Esophagus squamous epithelium (tissue), 5 donors: ENCODE measurements at regions not wholly inside any gene's neighbourhood (a gene's known extent, or its start where the extent isn't known, plus 50 kb on each side); places are given as distances from the start of the nearest gene placed in this dataset.

Experiments
- DNase-seq: peaks from one replicate; lab custom pipeline; 2025; lab: John Stamatoyannopoulos, UW
- H3K27ac ChIP-seq, 4 donors: fragments of 200-600 bp; sonication (generic); one replicate each; pipeline ENCODE4 v1.5.1; 2016 to 2019; ENCODE audit warnings: mild to moderate bottlenecking in 1 of 4
- H3K27me3 ChIP-seq, 4 donors: fragments of 200-600 bp; sonication (generic); 1 replicate in 3 of 4; 2 replicates in 1 of 4; pipeline versions ENCODE4 v1.5.1 to v1.6.0; 2017 to 2021; ENCODE audit warnings: antibody characterized with exemption in 1 of 4
- H3K36me3 ChIP-seq, 3 donors: fragments of 200-600 bp; sonication (generic); one replicate each; pipeline ENCODE4 v1.5.1; 2016 to 2019
- H3K4me1 ChIP-seq, 3 donors: fragments of 200-600 bp; sonication (generic); one replicate each; pipeline ENCODE4 v1.5.1; 2017 to 2019
- H3K4me3 ChIP-seq, 4 donors: fragments of 200-600 bp; sonication (generic); 1 replicate in 3 of 4; 2 replicates in 1 of 4; pipeline ENCODE4 v1.5.1; 2016 to 2019; ENCODE audit warnings: mild to moderate bottlenecking in 2 of 4, moderate library complexity in 1 of 4
- H3K9me3 ChIP-seq, 3 donors: fragments of 200-600 bp; sonication (generic); one replicate each; pipeline ENCODE4 v1.5.1; 2016 to 2019
- CTCF ChIP-seq, 6 experiments: fragments of 450-650 bp in 4 of 6; fragments of 200-600 bp in 2 of 6; sonication (generic) in 2 of 6; IDR thresholded peaks; one replicate each; pipeline ENCODE4 v1.5.1; 2016 to 2019; ENCODE audit warnings: antibody characterized with exemption in 6 of 6, mild to moderate bottlenecking in 4 of 6, moderate library complexity in 4 of 6
- POLR2A ChIP-seq, 4 donors: fragments of 450-650 bp; IDR thresholded peaks; one replicate each; pipeline ENCODE4 v1.6.1; 2017; ENCODE audit warnings: antibody characterized with exemption in 4 of 4, mild to moderate bottlenecking in 4 of 4, moderate library complexity in 3 of 4
- WGBS, 2 donors: methylation state at CpG; one replicate each; pipeline ENCODE4 v1.1.5; 2018; 5-methylcytosine and 5-hydroxymethylcytosine counted together
- intact Hi-C: fragments of 100-400 bp; cut with DNase I; formaldehyde crosslinking; loops from one replicate; pipeline ENCODE4 v1.15.0; 2022
- donor health status: DM: yes; HTN: yes; CAD: no.

- no peaks in the 10 kb centered on the region for H3K9me3 ChIP-seq
- H3K27me3 ChIP-seq, result no peaks in the 10 kb centered on the region
- DNase-seq, result no peak
- no peaks in the 10 kb centered on the region for H3K4me1 ChIP-seq
- no peaks in the 10 kb centered on the region for H3K36me3 ChIP-seq
- H3K27ac ChIP-seq, result no peak overlapping the region
- H3K4me3 ChIP-seq, result no peak overlapping the region
- WGBS, 2 donors, result 77 to 90% methylated on average over 3 of the region's 3 CpGs
- TF ChIP-seq POLR2A (IDR thresholded peaks at IDR 0.05), result no peak
- TF ChIP-seq CTCF (IDR thresholded peaks at IDR 0.05), result no peak
- intact Hi-C loops, result no loop called here
Measured at GRCh38 chr10:118216571-118217170, 125.5 kb downstream of the FAM204A start.

GRCh38 chr10:118216020-118216419 lies 126.1 kb downstream of the FAM204A start:
- 75 to 76% methylated on average over 6 of the region's 6 CpGs for WGBS, 2 donors
- H3K9me3 ChIP-seq, result no peaks in the 10 kb centered on the region
- no peak overlapping the region for H3K4me3 ChIP-seq
- no peak for DNase-seq
- no peaks in the 10 kb centered on the region for H3K36me3 ChIP-seq
- no peaks in the 10 kb centered on the region for H3K27me3 ChIP-seq
- TF ChIP-seq POLR2A (IDR thresholded peaks at IDR 0.05), result no peak
- no peak for TF ChIP-seq CTCF (IDR thresholded peaks at IDR 0.05)
- H3K4me1 ChIP-seq, result no peaks in the 10 kb centered on the region
- intact Hi-C loops, result no loop called here
- H3K27ac ChIP-seq, result no peak overlapping the region

- H3K36me3 ChIP-seq, result no peaks in the 10 kb centered on the region
- no peak overlapping the region for H3K4me3 ChIP-seq
- intact Hi-C loops, result no loop called here
- H3K9me3 ChIP-seq, result no peaks in the 10 kb centered on the region
- no peaks in the 10 kb centered on the region for H3K27me3 ChIP-seq
- TF ChIP-seq POLR2A (IDR thresholded peaks at IDR 0.05), result no peak
- TF ChIP-seq CTCF (IDR thresholded peaks at IDR 0.05), result no peak
- 67 to 81% methylated on average over 3 of the region's 3 CpGs for WGBS, 2 donors
- H3K27ac ChIP-seq, result no peak overlapping the region
- no peaks in the 10 kb centered on the region for H3K4me1 ChIP-seq
- DNase-seq, result no peak
Measured at GRCh38 chr10:118214776-118215175, 127.3 kb downstream of the FAM204A start.

- Histone ChIP-seq H3K36me3 (no peaks in the 10 kb centered on the region), H3K27ac (no peak overlapping the region), H3K4me1 (no peaks in the 10 kb centered on the region), H3K9me3 (no peaks in the 10 kb centered on the region), H3K27me3 (no peaks in the 10 kb centered on the region), H3K4me3 (no peak overlapping the region)
- WGBS, 2 donors, result 36 to 37% methylated on average over 7 of the region's 7 CpGs
- intact Hi-C loops, result no loop called here
- no peak for TF ChIP-seq CTCF (IDR thresholded peaks at IDR 0.05)
- TF ChIP-seq POLR2A (IDR thresholded peaks at IDR 0.05), result no peak
- DNase-seq, result no peak
Measured at GRCh38 chr10:118213436-118213835, 128.7 kb downstream of the FAM204A start.

- Histone ChIP-seq H3K27me3 (no peaks in the 10 kb centered on the region), H3K9me3 (no peaks in the 10 kb centered on the region), H3K4me3 (no peak overlapping the region), H3K27ac (no peak overlapping the region), H3K4me1 (no peaks in the 10 kb centered on the region), H3K36me3 (no peaks in the 10 kb centered on the region)
- TF ChIP-seq POLR2A (IDR thresholded peaks at IDR 0.05) (no peak), CTCF (IDR thresholded peaks at IDR 0.05) (no peak)
- DNase-seq, result no peak
- intact Hi-C loops, result no loop called here
- 59 to 75% methylated on average over 2 of the region's 2 CpGs for WGBS, 2 donors
Measured at GRCh38 chr10:118210276-118210675, 131.8 kb downstream of the FAM204A start.
